Activated naive CD4-positive, alpha-beta T cell treated with anti-CD3 and anti-CD28 coated beads, Interleukin-2, amount 50 U/mL, for 72 hours (primary cell): ENCODE measurements at regions not wholly inside any gene's neighbourhood (a gene's known extent, or its start where the extent isn't known, plus 50 kb on each side); places are given as distances from the start of the nearest gene placed in this dataset.
A peak's percentile ranks its signal among the peaks of the same experiment; 100 is the strongest.

Experiments used
- ATAC-seq, 2 donors: fragments of 150-1000 bp; cut with Tn5 transposase; 2 replicates each; pipeline ENCODE4 v1.10.0; 2021; ENCODE audit warnings: mild to moderate bottlenecking in 2 of 2, moderate library complexity in 2 of 2
- DNase-seq, 2 donors: peaks; one replicate each; pipeline ENCODE4 v3.0.0; 2021 to 2022; ENCODE audit warnings: low spot score in 2 of 2
- H3K27ac Mint-ChIP-seq, 2 donors: one replicate each; pipeline ENCODE4 v1.8.0; 2022; ENCODE audit warnings: mild to moderate bottlenecking in 2 of 2, mixed read lengths in 2 of 2
- H3K36me3 Mint-ChIP-seq, 2 donors: one replicate each; pipeline ENCODE4 v1.8.0; 2022; ENCODE audit warnings: mixed read lengths in 2 of 2
- H3K9me3 Mint-ChIP-seq, 2 donors: one replicate each; pipeline ENCODE4 v1.8.0; 2022; ENCODE audit warnings: mixed read lengths in 2 of 2

- Mint-ChIP-seq H3K27ac (peak overlapping the region; percentile 95 to 99), H3K9me3 (no peaks in the 10 kb centered on the region), H3K36me3 (peaks cover 83 to 93% of the 10 kb centered on the region in 2 donors)
- DNase-seq (no peak), ATAC-seq (no peak)
Measured at GRCh38 chr14:22513066-22513812, 75.8 kb downstream of the DAD1 start.

DNA sequence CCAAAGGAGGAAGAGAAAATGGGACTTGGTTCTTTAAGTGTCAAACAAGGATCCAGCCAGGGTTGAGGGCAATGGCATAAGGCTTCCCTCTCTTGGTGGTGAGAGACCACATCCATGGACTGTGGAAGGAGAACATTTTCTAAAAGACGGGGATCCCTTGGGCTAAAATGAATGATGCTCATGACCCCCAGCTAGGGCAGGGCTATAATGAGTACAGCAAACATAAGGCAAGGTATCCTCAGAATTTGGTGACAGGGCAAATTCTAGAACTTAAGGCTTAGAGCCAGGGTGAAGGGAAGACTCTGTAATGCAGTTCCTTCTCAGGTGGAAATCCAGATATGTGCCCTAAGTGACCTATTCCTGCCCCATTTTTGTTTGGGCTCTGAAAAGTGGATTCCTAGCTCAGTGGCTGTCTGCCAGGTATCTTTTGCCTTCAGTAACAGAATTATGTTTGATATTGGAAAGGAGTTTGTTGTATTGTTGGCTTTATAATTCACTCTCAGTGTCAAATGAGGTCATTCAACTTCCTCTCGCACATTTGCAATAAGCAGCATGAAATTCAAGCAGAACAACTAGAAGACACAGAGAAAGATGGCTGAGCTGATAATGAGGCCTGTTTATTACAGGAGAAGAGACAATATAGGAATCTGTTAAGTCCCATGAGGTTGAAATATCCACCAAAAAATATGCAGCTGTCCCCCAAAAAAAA lies 76.8 kb downstream of the DAD1 start:
- peaks cover 80 to 89% of the 10 kb centered on the region in 2 donors for H3K36me3 Mint-ChIP-seq
- no peaks in the 10 kb centered on the region for H3K9me3 Mint-ChIP-seq
- ATAC-seq, result no peak
- DNase-seq, result no peak
- H3K27ac Mint-ChIP-seq, result peak overlapping the region; percentile 58 to 99

GRCh38 chr14:22510527-22511110 lies 78.4 kb downstream of the DAD1 start:
- peaks cover 80 to 89% of the 10 kb centered on the region in 2 donors for H3K36me3 Mint-ChIP-seq
- no peak for DNase-seq
- H3K9me3 Mint-ChIP-seq, result no peaks in the 10 kb centered on the region
- ATAC-seq, result no peak
- peak overlapping the region; percentile 93 to 99 for H3K27ac Mint-ChIP-seq

- ATAC-seq (no peak), DNase-seq (no peak)
- no peaks in the 10 kb centered on the region for H3K9me3 Mint-ChIP-seq
- peak overlapping the region; percentile 93 to 99 for H3K27ac Mint-ChIP-seq
- peaks cover 75 to 82% of the 10 kb centered on the region in 2 donors for H3K36me3 Mint-ChIP-seq
Measured at GRCh38 chr14:22509751-22510300, 79.2 kb downstream of the DAD1 start.

- peak overlapping the region; percentile 93 to 99 for H3K27ac Mint-ChIP-seq
- ATAC-seq (no peak), DNase-seq (no peak)
- no peaks in the 10 kb centered on the region for H3K9me3 Mint-ChIP-seq
- H3K36me3 Mint-ChIP-seq, result peaks cover 76 to 82% of the 10 kb centered on the region in 2 donors
Measured at GRCh38 chr14:22509036-22509709, 79.9 kb downstream of the DAD1 start.

DNA sequence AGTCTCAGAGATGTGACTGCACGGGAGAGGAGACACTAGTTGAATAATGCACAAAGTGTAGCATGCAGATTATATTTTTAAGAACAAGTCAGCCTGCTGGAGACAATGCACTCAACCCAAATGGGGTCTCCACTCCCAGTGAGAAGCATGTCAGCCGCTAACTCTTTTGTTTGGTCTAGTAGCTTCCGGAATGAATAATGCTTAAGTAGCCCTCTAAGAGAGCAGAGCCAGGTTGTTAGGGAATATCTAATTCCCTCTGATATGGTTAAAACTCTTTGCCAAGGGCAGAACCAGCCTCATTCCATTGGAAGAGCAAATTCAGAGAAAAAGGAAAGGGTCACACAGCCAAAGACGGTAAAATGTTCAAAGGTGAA lies 80.4 kb downstream of the DAD1 start:
- Mint-ChIP-seq H3K27ac (peak overlapping the region; percentile 93 to 99), H3K9me3 (no peaks in the 10 kb centered on the region), H3K36me3 (peaks cover 78 to 83% of the 10 kb centered on the region in 2 donors)
- no peak for DNase-seq
- no peak for ATAC-seq

- peaks cover 78 to 83% of the 10 kb centered on the region in 2 donors for H3K36me3 Mint-ChIP-seq
- peak overlapping the region; percentile 93 to 99 for H3K27ac Mint-ChIP-seq
- DNase-seq, result no peak
- no peaks in the 10 kb centered on the region for H3K9me3 Mint-ChIP-seq
- ATAC-seq, result no peak
Measured at GRCh38 chr14:22508150-22508457, 80.9 kb downstream of the DAD1 start.

DNA sequence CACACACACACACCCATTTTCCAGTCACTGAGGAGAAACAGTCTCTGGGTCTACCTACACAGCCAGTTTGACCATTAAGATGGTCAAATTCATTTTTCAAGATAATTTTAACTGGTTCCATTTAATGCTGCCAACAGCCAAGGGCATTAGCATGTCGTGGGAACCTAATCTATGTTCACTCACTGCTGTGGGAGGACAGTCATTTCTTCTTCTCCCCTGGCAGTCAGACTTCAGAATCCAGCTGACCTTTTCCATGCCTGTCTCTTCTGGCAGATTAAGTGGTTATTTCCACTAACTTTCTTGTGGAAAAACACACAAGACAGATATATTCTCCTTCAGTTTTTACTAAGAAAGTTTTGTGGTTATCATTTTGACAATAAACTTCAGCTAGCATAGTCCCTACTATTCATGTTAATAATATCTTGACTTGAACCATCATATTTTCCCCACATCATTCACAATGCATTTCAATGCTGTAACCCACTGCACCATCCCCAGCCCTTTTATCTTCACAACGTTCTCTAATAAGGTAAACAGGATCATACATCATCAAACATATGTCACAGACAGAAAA lies 82.2 kb downstream of the DAD1 start:
- peak; percentile 75 to 90 for ATAC-seq
- Mint-ChIP-seq H3K9me3 (no peaks in the 10 kb centered on the region), H3K36me3 (peaks cover 79 to 83% of the 10 kb centered on the region in 2 donors), H3K27ac (peak overlapping the region; percentile 93 to 99)
- no peak for DNase-seq

- Mint-ChIP-seq H3K36me3 (peaks cover 78 to 83% of the 10 kb centered on the region in 2 donors), H3K27ac (peak overlapping the region; percentile 93 to 99), H3K9me3 (no peaks in the 10 kb centered on the region)
- ATAC-seq (no peak), DNase-seq (no peak)
Measured at GRCh38 chr14:22506378-22506710, 82.7 kb downstream of the DAD1 start.

DNA sequence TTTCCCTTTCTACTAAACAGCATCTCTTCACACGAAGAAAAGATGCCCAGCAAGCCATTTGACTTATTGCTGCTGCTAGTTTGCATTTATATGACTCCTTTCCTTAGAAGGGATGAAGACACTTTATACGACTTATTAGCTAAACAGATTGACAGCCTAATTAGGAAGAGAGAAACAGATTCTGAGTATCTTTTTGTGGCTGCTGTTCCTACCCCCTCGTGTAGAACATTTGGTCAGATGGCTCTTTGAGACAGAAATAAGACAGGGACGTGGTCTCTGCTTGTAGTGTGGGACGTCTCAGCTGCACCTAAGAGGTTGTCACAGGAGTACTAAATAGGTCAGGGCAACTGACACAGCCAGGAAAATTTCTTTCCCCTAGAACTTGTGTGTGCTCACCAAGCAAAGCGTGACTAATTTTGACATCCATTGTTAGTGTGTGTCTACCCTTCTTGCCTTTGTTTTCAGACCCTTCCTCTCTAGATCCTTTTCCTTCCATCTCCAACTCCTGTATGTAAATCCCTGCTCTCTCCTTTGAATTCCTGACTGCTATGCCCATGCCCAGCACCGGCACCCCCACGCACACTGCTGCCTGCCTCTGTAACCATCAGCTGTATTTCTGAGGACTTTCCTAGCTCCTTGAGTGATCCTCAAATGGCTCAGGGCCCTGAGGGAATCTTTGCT lies 83.2 kb downstream of the DAD1 start:
- Mint-ChIP-seq H3K27ac (peak overlapping the region; percentile 93 to 99), H3K36me3 (peaks cover 79 to 82% of the 10 kb centered on the region in 2 donors), H3K9me3 (no peaks in the 10 kb centered on the region)
- no peak for DNase-seq
- peak; percentile 14 to 48 for ATAC-seq

DNA sequence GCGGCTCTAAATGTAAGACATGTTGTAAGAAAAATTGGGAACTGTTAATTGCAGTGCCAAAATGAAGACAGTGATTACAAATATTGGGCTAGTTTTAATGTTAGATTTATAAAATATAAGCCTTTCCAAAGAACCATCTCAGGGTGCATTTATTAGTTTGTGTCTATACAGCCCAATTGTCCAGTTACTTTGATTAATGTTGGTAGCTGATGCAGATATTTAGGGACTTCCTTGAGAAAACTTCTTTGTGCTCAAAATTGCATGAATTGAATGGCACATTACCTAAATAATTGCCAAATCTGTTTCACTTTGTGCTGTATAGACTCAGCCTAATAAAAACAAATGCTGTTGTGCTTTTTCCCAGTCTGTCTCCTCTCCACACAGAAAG lies 83.7 kb downstream of the DAD1 start:
- peaks cover 81 to 82% of the 10 kb centered on the region in 2 donors for H3K36me3 Mint-ChIP-seq
- no peak for ATAC-seq
- DNase-seq, result no peak
- H3K27ac Mint-ChIP-seq, result peak overlapping the region; percentile 93 to 99
- no peaks in the 10 kb centered on the region for H3K9me3 Mint-ChIP-seq

GRCh38 chr14:22502551-22502950 lies 86.5 kb downstream of the DAD1 start:
- peak overlapping the region; percentile 97 for H3K27ac Mint-ChIP-seq
- DNase-seq (no peak), ATAC-seq (peak in 1 of 2 donors; percentile 32)
- peaks cover 71 to 82% of the 10 kb centered on the region in 2 donors for H3K36me3 Mint-ChIP-seq
- H3K9me3 Mint-ChIP-seq, result no peaks in the 10 kb centered on the region

GRCh38 chr14:22502007-22502406 lies 87.0 kb downstream of the DAD1 start:
- ATAC-seq (no peak), DNase-seq (no peak)
- Mint-ChIP-seq H3K27ac (peak overlapping the region; percentile 97), H3K9me3 (no peaks in the 10 kb centered on the region), H3K36me3 (peaks cover 73 to 85% of the 10 kb centered on the region in 2 donors)

GRCh38 chr14:22500954-22501726 lies 87.9 kb downstream of the DAD1 start:
- Mint-ChIP-seq H3K27ac (peak overlapping the region; percentile 97), H3K9me3 (no peaks in the 10 kb centered on the region), H3K36me3 (peaks cover 73 to 77% of the 10 kb centered on the region in 2 donors)
- no peak for DNase-seq
- peak; percentile 38 to 46 for ATAC-seq

DNA sequence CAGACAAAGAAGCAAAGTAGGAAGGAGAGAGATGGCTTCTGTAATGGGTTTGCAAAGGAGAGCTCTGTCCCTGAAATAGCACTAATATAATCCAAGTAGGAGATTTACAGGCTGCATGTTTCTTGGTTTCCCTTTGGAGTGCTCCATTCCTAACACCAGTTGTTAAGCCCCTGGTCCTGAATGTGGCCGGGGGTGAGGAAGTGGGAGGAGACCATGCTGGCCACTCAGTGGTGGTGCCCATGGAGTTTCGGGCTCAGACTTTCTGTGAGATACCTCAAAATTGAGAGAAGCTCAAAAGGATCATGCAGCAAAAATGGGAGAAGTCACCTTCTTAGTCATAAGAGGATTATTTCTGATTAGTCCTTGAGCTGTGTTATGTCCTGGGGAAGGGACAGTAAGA lies 88.5 kb downstream of the DAD1 start:
- no peaks in the 10 kb centered on the region for H3K9me3 Mint-ChIP-seq

More for the DNA sequence above, 88.5 kb downstream of the DAD1 start:
- Mint-ChIP-seq H3K27ac (peak overlapping the region; percentile 91 to 97), H3K36me3 (peaks cover 71 to 73% of the 10 kb centered on the region in 2 donors)
- peak in 1 of 2 donors; percentile 10 for ATAC-seq
- no peak for DNase-seq
